Germinal center (tissue), 1 donor: ENCODE measurements at regions not wholly inside any gene's neighbourhood (a gene's known extent, or its start where the extent isn't known, plus 50 kb on each side); places are given as distances from the start of the nearest gene placed in this dataset.
A peak's percentile ranks its signal among the peaks of the same experiment; 100 is the strongest.
"Not testable (repeated sequence)": the region's sequence is repeated elsewhere in the genome, so short reads cannot be mapped to it uniquely, and the experiment has no call there.

ENCODE experiments used
- DNase-seq: peaks from one replicate; pipeline ENCODE4 v3.0.0; 2012; ENCODE audit warnings: mixed read lengths, low spot score

- no peak for DNase-seq
Measured at GRCh38 chr4:1561286-1561990, 122.7 kb downstream of the FAM53A start.

- no peak for DNase-seq
Measured at GRCh38 chr4:1559896-1560650, 124.0 kb downstream of the FAM53A start.

DNA sequence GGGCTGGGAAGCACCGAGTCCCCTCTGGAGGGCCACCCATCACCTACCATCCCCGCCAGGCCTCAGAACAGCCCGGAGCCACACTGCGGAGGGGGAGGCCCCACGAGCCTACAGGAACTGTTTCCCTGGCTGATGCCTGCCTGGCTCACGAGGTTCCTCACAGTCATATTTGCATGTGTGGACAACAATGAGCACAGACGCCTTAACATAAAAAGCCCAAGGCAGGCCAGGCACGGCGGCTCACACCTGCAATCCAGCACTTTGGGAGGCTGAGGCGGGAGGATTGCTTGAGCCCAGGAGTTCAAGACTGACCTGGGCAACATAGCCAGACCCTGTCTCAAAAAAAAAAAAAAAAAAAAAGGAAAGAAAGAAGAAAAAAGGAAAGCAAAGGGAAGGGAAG lies 125.9 kb downstream of the FAM53A start:
- DNase-seq = no peak

- no peak for DNase-seq
Measured at GRCh38 chr4:1557221-1557597, 126.9 kb downstream of the FAM53A start.

DNA sequence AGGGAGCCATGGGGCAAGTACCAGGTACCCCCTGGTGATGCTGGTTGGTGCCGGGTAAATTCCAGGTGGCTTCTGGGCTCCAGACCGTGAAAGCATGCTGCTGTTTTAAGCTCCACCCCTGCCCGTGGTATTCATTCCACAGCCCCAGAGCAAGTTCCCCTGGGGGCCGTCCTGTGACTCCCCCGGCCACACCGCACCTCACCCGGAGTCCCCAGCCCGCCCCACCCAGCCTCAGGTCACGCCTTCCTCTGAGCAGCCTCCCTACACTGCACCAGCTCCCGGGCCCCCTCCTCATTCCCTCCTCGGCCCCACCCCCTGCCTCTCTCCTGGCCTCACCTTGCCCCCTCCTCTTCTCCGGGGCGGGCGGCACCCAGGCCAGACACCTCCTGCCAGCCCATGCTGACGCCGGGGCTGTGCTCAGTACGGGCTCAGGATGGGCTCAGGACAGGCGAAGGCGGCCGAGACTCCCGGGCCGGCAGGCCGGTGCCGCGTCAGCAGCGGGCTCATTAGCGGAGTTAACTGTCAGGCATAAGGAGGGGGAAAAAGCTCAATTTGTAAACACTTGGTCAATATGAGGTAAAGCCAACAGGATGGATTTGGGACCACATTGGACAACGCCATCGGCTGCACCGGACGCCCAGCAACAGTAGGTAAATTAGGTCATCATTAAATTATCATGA lies 127.4 kb downstream of the FAM53A start:
- no peak for DNase-seq

DNA sequence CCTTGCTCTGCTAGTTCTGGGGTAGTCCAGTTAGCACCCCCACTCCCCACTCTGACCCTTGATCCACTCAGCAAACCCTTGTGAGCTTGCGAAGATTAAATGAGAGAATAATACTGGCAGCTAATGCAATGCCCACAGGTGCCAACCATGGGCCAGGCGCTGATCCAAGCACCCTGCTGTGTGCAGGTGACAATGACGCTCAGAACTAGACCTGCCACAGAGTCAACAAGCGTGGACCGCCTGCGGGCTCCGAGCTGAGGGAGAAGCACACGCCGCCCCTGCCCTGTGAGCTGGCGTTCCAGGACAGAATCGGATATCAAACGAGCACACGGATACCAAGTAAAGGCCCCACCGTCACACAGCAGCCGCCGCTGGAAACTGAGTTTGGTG lies 129.2 kb downstream of the FAM53A start:
- no peak for DNase-seq

GRCh38 chr4:1554246-1554875 lies 129.8 kb downstream of the FAM53A start:
- DNase-seq = no peak

GRCh38 chr4:1553365-1553764 lies 130.7 kb downstream of the FAM53A start:
- no peak for DNase-seq

DNA sequence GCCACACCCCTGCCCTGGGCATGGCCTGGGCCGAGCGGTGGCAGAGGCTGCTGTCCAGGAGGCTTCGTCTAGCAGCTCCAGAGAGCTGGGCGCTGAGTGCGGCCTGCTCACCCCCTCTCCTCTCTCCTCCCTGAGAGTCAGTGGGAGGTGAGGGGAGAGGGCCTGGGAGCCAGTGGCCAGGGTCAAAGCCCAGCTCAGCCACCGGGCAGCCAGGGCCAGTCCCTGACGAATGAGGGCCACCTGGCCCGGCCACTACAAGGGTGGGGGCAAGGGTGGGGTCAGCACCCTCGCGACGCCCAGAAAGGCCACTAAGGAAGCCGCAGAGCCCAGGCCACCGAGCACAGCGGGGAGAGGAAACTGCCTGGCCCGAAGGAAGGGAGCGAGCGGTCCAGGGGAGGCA lies 131.7 kb downstream of the FAM53A start:
- no peak for DNase-seq

DNA sequence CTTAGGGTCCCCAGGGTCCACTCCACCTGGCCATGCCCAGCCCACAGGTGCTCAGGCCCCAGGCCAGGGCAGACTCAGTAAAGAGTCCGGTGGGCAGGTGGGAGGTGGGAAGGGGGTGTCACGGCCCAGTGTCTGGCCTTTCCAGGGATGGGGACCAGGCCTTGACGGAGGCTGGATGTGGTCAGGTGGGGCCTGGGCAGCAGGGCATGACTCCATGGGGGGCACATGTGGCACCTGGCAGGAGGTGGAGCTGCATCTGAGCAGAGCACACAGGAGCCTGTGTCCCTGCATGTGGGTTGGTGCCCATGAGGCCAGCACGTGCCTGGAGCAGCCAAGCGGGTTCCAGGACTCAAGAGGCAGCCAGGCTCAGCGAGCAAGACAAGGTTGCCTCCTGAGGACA lies 132.9 kb downstream of the FAM53A start:
- DNase-seq = no peak

DNA sequence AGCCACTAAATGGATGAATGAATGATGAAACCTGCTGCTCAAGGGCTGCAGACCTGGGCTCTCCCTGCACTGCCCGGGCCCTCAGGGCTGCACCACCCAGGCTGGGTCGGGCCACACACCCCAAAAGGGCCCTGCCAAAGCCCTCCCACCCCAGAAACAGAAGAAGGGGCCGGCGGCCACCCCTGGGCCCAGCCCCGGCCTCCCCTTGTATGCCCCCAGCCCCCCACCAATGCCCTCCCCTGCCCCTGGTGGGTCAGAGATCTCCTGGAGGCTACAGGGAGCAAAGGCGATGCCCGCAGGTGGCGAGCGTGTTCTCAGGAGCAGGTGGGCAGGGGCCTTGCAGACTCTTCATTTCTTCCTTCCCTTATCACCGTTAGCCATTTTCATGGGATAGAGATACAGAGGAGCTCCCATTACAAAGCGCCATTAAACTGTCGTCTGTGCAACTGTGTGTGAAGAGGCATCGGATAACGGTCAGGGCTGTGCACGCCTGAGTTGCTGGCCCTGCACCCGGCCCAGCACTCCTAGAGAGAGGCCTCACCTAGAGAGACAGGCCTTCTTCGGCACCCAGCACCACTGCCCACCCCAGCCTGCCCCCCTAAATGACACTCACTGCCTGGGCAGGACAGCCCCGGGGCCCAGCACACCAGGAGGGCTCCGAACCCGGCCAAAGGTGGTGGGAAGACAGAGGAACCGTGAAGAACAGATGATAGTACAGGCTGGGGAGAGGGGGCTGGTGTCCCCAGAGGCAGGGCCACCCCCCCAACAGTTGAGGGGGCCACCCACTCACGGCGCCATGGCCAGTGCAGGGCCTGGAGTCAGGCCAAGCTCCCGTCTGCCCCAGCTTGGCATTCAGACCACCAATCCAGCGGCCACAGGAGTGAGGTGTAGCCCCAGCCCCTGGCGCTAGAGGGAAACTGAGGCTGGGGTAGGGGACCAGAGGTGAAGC lies 133.7 kb downstream of the FAM53A start:
- DNase-seq = no peak

- no peak for DNase-seq
Measured at GRCh38 chr4:1549638-1550035, 134.5 kb downstream of the FAM53A start.

GRCh38 chr4:1548827-1549637 lies 135.1 kb downstream of the FAM53A start:
- DNase-seq = peak; percentile 53

DNA sequence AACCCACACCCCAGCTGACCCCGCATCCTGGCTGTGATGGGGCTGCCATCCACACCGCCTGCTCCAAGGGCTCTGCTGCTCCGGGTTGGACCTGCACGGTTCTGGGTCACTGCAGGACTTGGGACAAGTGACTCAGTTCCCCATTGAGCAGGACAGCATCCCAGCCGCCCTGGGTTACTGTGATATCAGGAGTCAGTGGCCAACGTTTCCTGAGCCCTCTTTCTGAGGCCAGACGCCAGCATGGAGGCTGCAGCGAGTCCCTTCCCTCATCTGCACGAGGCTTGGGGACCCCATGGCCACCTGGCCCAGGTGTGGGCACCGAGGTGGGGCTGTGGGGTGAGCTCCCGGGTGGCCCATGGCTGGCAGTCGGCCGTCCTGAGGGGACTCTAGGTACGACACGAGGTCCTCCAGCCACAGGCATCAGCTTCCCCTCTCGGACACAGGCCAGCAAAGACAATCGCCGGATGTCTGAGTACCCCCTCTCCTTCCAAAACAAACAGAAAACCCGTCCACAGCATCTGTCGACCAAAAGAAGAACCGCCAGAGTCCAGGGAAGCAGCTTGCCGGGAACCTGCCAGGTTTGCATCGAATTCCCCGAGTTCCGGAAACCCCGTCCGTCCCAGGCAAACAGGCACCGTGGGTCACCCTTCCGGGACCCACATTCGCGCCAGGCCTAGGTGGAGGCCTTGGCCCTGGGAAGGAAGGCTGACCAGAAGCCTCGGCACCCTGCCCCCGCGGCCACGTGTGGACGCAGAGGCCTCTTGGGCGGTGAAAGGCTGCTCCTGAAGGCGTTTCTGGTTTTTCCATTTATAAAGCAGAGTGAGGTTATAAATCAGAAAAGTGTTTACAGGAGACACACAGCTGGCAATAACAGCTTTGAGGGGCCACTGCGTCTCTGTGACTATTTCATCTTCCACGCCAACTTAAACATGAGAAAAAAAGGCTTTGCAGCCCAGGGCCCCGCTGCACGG lies 136.0 kb downstream of the FAM53A start:
- DNase-seq = no peak

DNA sequence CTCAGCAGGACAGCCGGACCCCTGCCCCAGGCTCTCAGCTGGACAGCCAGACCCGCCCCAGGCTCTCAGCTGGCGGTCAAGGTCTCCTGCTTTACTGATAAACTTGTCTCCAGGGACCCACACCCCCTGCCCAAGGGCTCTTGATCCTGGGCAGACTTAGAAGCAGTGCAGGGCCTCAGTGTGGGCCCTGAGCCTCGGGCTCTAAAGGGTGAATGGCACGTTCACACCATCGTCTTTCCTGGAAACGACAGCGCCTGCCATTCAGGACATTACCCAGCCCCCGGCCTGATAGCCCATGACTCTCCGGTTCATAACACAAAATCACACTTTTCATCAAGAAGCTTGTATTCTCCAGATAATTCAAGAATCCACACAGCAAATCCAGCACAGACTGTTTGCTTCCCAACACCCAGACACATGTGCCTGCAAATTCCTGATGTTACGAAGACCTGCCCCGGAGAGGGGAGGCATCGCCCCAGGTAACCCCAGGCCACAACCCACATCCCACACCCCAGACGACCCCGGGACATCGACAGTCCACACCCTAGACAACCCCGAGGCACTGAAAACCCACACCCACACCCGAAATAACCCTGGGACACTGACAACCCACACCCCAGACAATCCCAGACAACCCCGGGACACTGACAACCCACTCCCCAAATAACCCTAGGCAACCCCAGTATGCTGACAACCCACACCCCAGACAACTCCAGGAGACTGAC lies 136.8 kb downstream of the FAM53A start:
- no peak for DNase-seq

GRCh38 chr4:1544861-1545281 lies 138.6 kb upstream of the NKX1-1 start:
- DNase-seq = no peak

DNA sequence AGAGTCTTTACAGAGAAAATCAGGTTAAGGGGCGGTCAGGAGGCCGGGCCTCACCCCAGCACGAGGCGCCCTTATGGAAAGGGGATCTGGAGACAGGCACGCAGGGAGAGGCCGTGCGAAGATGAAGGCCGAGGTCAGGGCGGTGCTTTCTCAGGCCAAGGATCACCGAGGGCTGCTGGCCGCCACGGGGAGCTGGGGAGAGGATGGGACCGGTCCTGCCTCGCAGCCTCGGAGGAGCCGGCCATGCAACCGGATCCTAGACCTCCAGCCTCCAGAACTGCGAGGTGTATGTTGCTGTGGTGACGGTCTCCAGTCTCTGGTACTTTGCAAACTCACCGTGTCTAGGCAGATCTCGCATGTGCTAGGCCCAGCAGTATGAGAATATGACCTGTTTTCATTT lies 138.2 kb upstream of the NKX1-1 start:
- DNase-seq = not testable (repeated sequence)

DNA sequence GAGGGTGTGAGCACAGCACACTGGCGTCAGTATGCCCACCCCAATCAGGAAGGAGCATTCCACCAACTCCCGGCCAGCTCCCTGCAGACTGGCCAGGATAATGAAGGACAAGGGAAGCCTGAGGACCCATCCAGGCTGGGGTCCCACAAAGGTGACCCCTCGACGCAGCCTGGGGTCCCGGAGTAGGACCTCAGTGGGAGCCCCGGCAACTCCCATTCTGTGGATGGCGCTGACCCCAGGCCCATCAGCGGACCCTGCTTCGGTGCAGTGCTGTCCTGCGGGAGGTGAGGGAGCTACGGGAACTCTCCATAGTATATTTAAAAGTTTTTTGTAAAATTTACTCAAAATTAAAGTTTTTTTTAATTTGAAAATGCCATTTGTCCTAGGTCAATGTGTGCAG lies 137.7 kb upstream of the NKX1-1 start:
- no peak for DNase-seq

GRCh38 chr4:1543561-1543960 lies 137.3 kb upstream of the NKX1-1 start:
- DNase-seq = no peak
